ENCODE measurements at regions not wholly inside any gene's neighbourhood (a gene's known extent, or its start where the extent isn't known, plus 50 kb on each side); places are given as distances from the start of the nearest gene placed in this dataset.
A peak's percentile ranks its signal among the peaks of the same experiment; 100 is the strongest.

GRCh38 chr15:35753486-35753885, 207.5 kb upstream of the DPH6 start:
- no peak for TF ChIP-seq CTCF (conservative IDR thresholded peaks at IDR 0.05)
- no peak overlapping the region for H3K27ac ChIP-seq

- H3K27ac ChIP-seq, result no peak overlapping the region
- TF ChIP-seq CTCF (conservative IDR thresholded peaks at IDR 0.05), result no peak
Observed at GRCh38 chr15:35755237-35755802, 209.4 kb upstream of the DPH6 start.

- H3K27ac ChIP-seq, result no peak overlapping the region
- TF ChIP-seq CTCF (conservative IDR thresholded peaks at IDR 0.05), result no peak
Observed at GRCh38 chr15:35756623-35757022, 210.7 kb upstream of the DPH6 start.

- H3K27ac ChIP-seq, result 0 out of 2 replicates have a peak overlapping the region, but pooled peaks have one; percentile 0
- no peak for TF ChIP-seq CTCF (conservative IDR thresholded peaks at IDR 0.05)
Observed at GRCh38 chr15:35757361-35757760, 211.4 kb upstream of the DPH6 start.

GRCh38 chr15:35757765-35758164, 211.8 kb upstream of the DPH6 start:
- no peak for TF ChIP-seq CTCF (conservative IDR thresholded peaks at IDR 0.05)
- 0 out of 2 replicates have a peak overlapping the region, but pooled peaks have one; percentile 0 for H3K27ac ChIP-seq

GRCh38 chr15:35764661-35765519, 218.9 kb upstream of the DPH6 start:
- no peak overlapping the region for H3K27ac ChIP-seq
- TF ChIP-seq CTCF (conservative IDR thresholded peaks at IDR 0.05), result no peak

- no peak for TF ChIP-seq CTCF (conservative IDR thresholded peaks at IDR 0.05)
- H3K27ac ChIP-seq, result no peak overlapping the region
Observed at GRCh38 chr15:35768949-35769348, 223.0 kb upstream of the DPH6 start.
